ENCODE measurements at regions not wholly inside any gene's neighbourhood (a gene's known extent, or its start where the extent isn't known, plus 50 kb on each side); places are given as distances from the start of the nearest gene placed in this dataset.

DNA sequence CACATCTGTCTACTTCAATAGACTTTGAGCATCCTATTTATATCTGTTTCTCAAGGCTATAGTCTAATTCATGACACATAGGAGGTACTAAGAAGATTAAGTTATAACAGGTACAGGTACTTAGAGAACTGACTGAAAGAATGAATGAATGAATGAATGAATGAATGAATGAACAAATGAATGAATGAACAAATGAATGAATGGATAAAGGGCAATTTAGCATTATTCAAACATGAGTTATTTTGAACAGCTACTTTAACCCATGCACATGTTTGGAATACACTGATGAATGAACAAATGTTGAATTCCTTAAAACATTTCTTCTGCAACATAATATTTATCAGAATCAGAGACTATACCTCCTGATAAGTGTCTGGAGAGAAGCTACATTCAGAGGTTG, 1165.6 kb upstream of the CDH8 start:
- TF ChIP-seq, protein P1, sequence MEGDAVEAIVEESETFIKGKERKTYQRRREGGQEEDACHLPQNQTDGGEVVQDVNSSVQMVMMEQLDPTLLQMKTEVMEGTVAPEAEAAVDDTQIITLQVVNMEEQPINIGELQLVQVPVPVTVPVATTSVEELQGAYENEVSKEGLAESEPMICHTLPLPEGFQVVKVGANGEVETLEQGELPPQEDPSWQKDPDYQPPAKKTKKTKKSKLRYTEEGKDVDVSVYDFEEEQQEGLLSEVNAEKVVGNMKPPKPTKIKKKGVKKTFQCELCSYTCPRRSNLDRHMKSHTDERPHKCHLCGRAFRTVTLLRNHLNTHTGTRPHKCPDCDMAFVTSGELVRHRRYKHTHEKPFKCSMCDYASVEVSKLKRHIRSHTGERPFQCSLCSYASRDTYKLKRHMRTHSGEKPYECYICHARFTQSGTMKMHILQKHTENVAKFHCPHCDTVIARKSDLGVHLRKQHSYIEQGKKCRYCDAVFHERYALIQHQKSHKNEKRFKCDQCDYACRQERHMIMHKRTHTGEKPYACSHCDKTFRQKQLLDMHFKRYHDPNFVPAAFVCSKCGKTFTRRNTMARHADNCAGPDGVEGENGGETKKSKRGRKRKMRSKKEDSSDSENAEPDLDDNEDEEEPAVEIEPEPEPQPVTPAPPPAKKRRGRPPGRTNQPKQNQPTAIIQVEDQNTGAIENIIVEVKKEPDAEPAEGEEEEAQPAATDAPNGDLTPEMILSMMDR (IDR thresholded peaks at IDR 0.05; ENCODE audit: poor library complexity, severe bottlenecking) = no peak
- TF ChIP-seq MXI1 (conservative IDR thresholded peaks at IDR 0.05; ENCODE audit: poor library complexity, severe bottlenecking) = no peak
- TF ChIP-seq SMC3 (conservative IDR thresholded peaks at IDR 0.05; ENCODE audit: poor library complexity) = no peak
- TF ChIP-seq TAF1 (IDR thresholded peaks at IDR 0.05; ENCODE audit: low read depth) = no peak
- TF ChIP-seq, protein P2, sequence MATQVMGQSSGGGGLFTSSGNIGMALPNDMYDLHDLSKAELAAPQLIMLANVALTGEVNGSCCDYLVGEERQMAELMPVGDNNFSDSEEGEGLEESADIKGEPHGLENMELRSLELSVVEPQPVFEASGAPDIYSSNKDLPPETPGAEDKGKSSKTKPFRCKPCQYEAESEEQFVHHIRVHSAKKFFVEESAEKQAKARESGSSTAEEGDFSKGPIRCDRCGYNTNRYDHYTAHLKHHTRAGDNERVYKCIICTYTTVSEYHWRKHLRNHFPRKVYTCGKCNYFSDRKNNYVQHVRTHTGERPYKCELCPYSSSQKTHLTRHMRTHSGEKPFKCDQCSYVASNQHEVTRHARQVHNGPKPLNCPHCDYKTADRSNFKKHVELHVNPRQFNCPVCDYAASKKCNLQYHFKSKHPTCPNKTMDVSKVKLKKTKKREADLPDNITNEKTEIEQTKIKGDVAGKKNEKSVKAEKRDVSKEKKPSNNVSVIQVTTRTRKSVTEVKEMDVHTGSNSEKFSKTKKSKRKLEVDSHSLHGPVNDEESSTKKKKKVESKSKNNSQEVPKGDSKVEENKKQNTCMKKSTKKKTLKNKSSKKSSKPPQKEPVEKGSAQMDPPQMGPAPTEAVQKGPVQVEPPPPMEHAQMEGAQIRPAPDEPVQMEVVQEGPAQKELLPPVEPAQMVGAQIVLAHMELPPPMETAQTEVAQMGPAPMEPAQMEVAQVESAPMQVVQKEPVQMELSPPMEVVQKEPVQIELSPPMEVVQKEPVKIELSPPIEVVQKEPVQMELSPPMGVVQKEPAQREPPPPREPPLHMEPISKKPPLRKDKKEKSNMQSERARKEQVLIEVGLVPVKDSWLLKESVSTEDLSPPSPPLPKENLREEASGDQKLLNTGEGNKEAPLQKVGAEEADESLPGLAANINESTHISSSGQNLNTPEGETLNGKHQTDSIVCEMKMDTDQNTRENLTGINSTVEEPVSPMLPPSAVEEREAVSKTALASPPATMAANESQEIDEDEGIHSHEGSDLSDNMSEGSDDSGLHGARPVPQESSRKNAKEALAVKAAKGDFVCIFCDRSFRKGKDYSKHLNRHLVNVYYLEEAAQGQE (IDR thresholded peaks at IDR 0.05; ENCODE audit: borderline replicate concordance) = no peak
